HG02840 (cell line): ENCODE measurements at regions not wholly inside any gene's neighbourhood (a gene's known extent, or its start where the extent isn't known, plus 50 kb on each side); places are given as distances from the start of the nearest gene placed in this dataset.
"Not testable (repeated sequence)": the region's sequence is repeated elsewhere in the genome, so short reads cannot be mapped to it uniquely, and the experiment has no call there.

ENCODE experiments used
- ATAC-seq: cut with Tn5 transposase; IDR thresholded peaks from one replicate; pipeline ENCODE4 v1.9.1; 2021; ENCODE audit warnings: mild to moderate bottlenecking, moderate library complexity, moderate number of reproducible peaks; ENCODE audit not compliant: unreplicated experiment, low FRiP score

GRCh38 chr5:138649316-138649720 is 74.1 kb upstream of the HSPA9 start:
- no peak for ATAC-seq

GRCh38 chr5:138648841-138649240 is 73.6 kb upstream of the HSPA9 start:
- no peak for ATAC-seq

GRCh38 chr5:138647794-138648410 is 72.7 kb upstream of the HSPA9 start:
- ATAC-seq: no peak

- ATAC-seq: no peak
These were observed 72.1 kb upstream of the HSPA9 start for GRCh38 chr5:138647261-138647788.

- ATAC-seq: no peak
These were observed 71.5 kb upstream of the HSPA9 start for GRCh38 chr5:138646671-138647070.

GRCh38 chr5:138645778-138646575 is 70.8 kb upstream of the HSPA9 start:
- ATAC-seq: no peak

- ATAC-seq: no peak
These were observed 68.0 kb upstream of the HSPA9 start for GRCh38 chr5:138643040-138643791.

- no peak for ATAC-seq
These were observed 66.5 kb upstream of the HSPA9 start for GRCh38 chr5:138641547-138642298.

- no peak for ATAC-seq
These were observed 65.5 kb upstream of the HSPA9 start for GRCh38 chr5:138640646-138641254.

- ATAC-seq: no peak
These were observed 64.9 kb upstream of the HSPA9 start for GRCh38 chr5:138640138-138640537.

GRCh38 chr5:138639326-138639725 is 64.1 kb upstream of the HSPA9 start:
- no peak for ATAC-seq

GRCh38 chr5:138637256-138637655 is 62.1 kb upstream of the HSPA9 start:
- no peak for ATAC-seq

- ATAC-seq: no peak
These were observed 61.3 kb upstream of the HSPA9 start for GRCh38 chr5:138636398-138636944.

- no peak for ATAC-seq
These were observed 60.5 kb upstream of the HSPA9 start for GRCh38 chr5:138635708-138636107.

GRCh38 chr5:138635265-138635664 is 60.1 kb upstream of the HSPA9 start:
- no peak for ATAC-seq

- ATAC-seq: not testable (repeated sequence)
These were observed 59.6 kb upstream of the HSPA9 start for GRCh38 chr5:138634804-138635203.

GRCh38 chr5:138632900-138633489 is 57.8 kb upstream of the HSPA9 start:
- no peak for ATAC-seq

GRCh38 chr5:138631096-138631928 is 56.1 kb upstream of the HSPA9 start:
- ATAC-seq: no peak
